SK-N-SH (cell line): ENCODE measurements at regions not wholly inside any gene's neighbourhood (a gene's known extent, or its start where the extent isn't known, plus 50 kb on each side); places are given as distances from the start of the nearest gene placed in this dataset.

ENCODE experiments used
- CTCF ChIA-PET: fragments of 300-600, 350-600 bp; formaldehyde crosslinking; extraction: SDS; loops from one replicate; lab custom pipeline; 2021; lab: Yijun Ruan, JAX
- POLR2A ChIA-PET: fragments of 350-600 bp; sonication (Branson Sonifier 250); formaldehyde crosslinking; extraction: SDS; loops from one replicate; lab custom pipeline; 2020; ENCODE audit warnings: antibody characterized with exemption, inconsistent platforms; lab: Yijun Ruan, JAX
- DNase-seq: peaks from one replicate; pipeline ENCODE4 v3.0.0; 2012
- H2AFZ ChIP-seq: fragments of 200-600 bp; sonication (generic); 2 replicates; pipeline ENCODE4 v1.8.1; 2016; ENCODE audit warnings: antibody characterized with exemption, mild to moderate bottlenecking, low read depth
- H3F3A ChIP-seq: fragments of 200-600 bp; sonication (generic); replicated peaks from 2 replicates; pipeline ENCODE3; 2016; ENCODE audit warnings: antibody characterized with exemption, mild to moderate bottlenecking; ENCODE audit not compliant: insufficient read depth
- H3K27ac ChIP-seq, 2 experiments: fragments of 200-500 bp in 1 of 2; fragments of 200-600 bp in 1 of 2; sonication (Bioruptor generic) in 1 of 2; sonication (generic), shearing (Covaris generic) in 1 of 2; 2 replicates each; pipeline versions ENCODE4 v1.5.1 to v1.6.1; 2014 to 2016; ENCODE audit warnings: low read depth in 2 of 2, inconsistent platforms in 1 of 2, low read length in 1 of 2, mild to moderate bottlenecking in 1 of 2, mixed read lengths in 1 of 2
- H3K27me3 ChIP-seq: fragments of 200-600 bp; sonication (generic), shearing (Covaris generic); 2 replicates; pipeline ENCODE4 v1.6.1; 2016; ENCODE audit warnings: mixed run types; ENCODE audit not compliant: insufficient read depth
- H3K36me3 ChIP-seq, 2 experiments: fragments of 200-500 bp in 1 of 2; fragments of 200-600 bp in 1 of 2; sonication (Bioruptor generic) in 1 of 2; sonication (generic) in 1 of 2; replicated peaks in 1 of 2; 2 replicates each; pipeline versions ENCODE3 to v1.5.1; 2014 to 2016; ENCODE audit warnings: low read length in 1 of 2, mild to moderate bottlenecking in 1 of 2; ENCODE audit not compliant: insufficient read depth in 2 of 2, control insufficient read depth in 1 of 2
- H3K4me1 ChIP-seq, 2 experiments: fragments of 200-500 bp in 1 of 2; fragments of 200-600 bp in 1 of 2; sonication (Bioruptor generic) in 1 of 2; sonication (generic), shearing (Covaris generic) in 1 of 2; 2 replicates each; pipeline versions ENCODE4 v1.5.1 to v1.6.1; 2014 to 2016; ENCODE audit warnings: low read depth in 1 of 2, low read length in 1 of 2, mixed run types in 1 of 2; ENCODE audit not compliant: insufficient read depth in 2 of 2, control insufficient read depth in 1 of 2
- H3K4me2 ChIP-seq: fragments of 200-600 bp; sonication (generic), shearing (Covaris generic); 2 replicates; pipeline ENCODE4 v1.6.1; 2017; ENCODE audit warnings: mixed run types
- H3K4me3 ChIP-seq, 2 experiments: fragments of 200-500 bp in 1 of 2; fragments of 200-600 bp in 1 of 2; sonication (Bioruptor generic) in 1 of 2; sonication (generic), shearing (Covaris generic) in 1 of 2; 2 replicates each; pipeline versions ENCODE4 v1.5.1 to v1.8.1; 2014 to 2016; ENCODE audit warnings: low read depth in 2 of 2, inconsistent platforms in 1 of 2, low read length in 1 of 2, mild to moderate bottlenecking in 1 of 2, mixed read lengths in 1 of 2, moderate library complexity in 1 of 2
- H3K79me2 ChIP-seq: fragments of 200-600 bp; sonication (generic); 2 replicates; pipeline ENCODE4 v1.8.1; 2017; ENCODE audit warnings: mild to moderate bottlenecking; ENCODE audit not compliant: insufficient read depth
- H3K9ac ChIP-seq: fragments of 200-600 bp; sonication (generic); 2 replicates; pipeline ENCODE4 v1.6.1; 2017; ENCODE audit warnings: mixed run types
- H3K9me2 ChIP-seq: fragments of 200-600 bp; sonication (generic); 2 replicates; pipeline ENCODE4 v1.6.1; 2017; ENCODE audit warnings: mixed run types
- H3K9me3 ChIP-seq: fragments of 200-600 bp; sonication (generic); 2 replicates; pipeline ENCODE4 v1.6.1; 2017; ENCODE audit warnings: mixed run types, mild to moderate bottlenecking, moderate library complexity
- H4K20me1 ChIP-seq: fragments of 200-600 bp; sonication (generic); 2 replicates; pipeline ENCODE4 v1.6.1; 2017; ENCODE audit warnings: mild to moderate bottlenecking, mixed run types; ENCODE audit not compliant: insufficient read depth
- EP300 ChIP-seq, 2 experiments: IDR thresholded peaks; 2 replicates each; pipeline versions ENCODE4 v1.4.0 to v1.6.1; 2012; ENCODE audit warnings: borderline replicate concordance in 1 of 2, low read depth in 1 of 2, low read length in 1 of 2
- EZH2phosphoT487 ChIP-seq: fragments of 200-600 bp; sonication (generic); IDR thresholded peaks from 2 replicates; pipeline ENCODE4 v1.6.1; 2017; ENCODE audit warnings: low read depth, mixed run types, mild to moderate bottlenecking, antibody characterized with exemption, moderate library complexity, borderline replicate concordance
- FOSL2 ChIP-seq: IDR thresholded peaks from 2 replicates; pipeline ENCODE4 v1.4.0; 2012; ENCODE audit warnings: low read depth, mild to moderate bottlenecking, moderate library complexity, borderline replicate concordance
- FOXJ3 ChIP-seq: sonication (generic); formaldehyde crosslinking; IDR thresholded peaks from 2 replicates; pipeline ENCODE4 v1.5.1; 2020; ENCODE audit warnings: mild to moderate bottlenecking, missing genetic modification reagents
- JUND ChIP-seq: IDR thresholded peaks from 2 replicates; pipeline ENCODE4 v1.4.0; 2012
- MEF2A ChIP-seq: IDR thresholded peaks from 2 replicates; pipeline ENCODE4 v1.4.0; 2012; ENCODE audit warnings: low read depth, borderline replicate concordance
- NFIC ChIP-seq: IDR thresholded peaks from 2 replicates; pipeline ENCODE4 v1.4.0; 2012; ENCODE audit warnings: borderline replicate concordance
- POLR2AphosphoS5 ChIP-seq: IDR thresholded peaks from 2 replicates; pipeline ENCODE4 v1.6.1; 2012; ENCODE audit warnings: low read depth, low read length
- SMC3 ChIP-seq: IDR thresholded peaks from 2 replicates; pipeline ENCODE4 v1.6.1; 2012; ENCODE audit warnings: low read depth, low read length, improper control_type of control experiment
- TAF1 ChIP-seq: IDR thresholded peaks from 2 replicates; pipeline ENCODE4 v1.6.1; 2012; ENCODE audit warnings: low read depth, mild to moderate bottlenecking, low read length, moderate library complexity, borderline replicate concordance
- TCF12 ChIP-seq: IDR thresholded peaks from 2 replicates; pipeline ENCODE4 v1.4.0; 2012
- YY1 ChIP-seq: IDR thresholded peaks from 2 replicates; pipeline ENCODE4 v1.4.0; 2012; ENCODE audit warnings: low read depth, mild to moderate bottlenecking
- WGBS: methylation state at CpG from one replicate; pipeline ENCODE4 v1.1.6; 2017; ENCODE audit warnings: low lambda C conversion rate; 5-methylcytosine and 5-hydroxymethylcytosine counted together
- TF ChIP-seq, protein P1 (sequence below): IDR thresholded peaks from 2 replicates; pipeline ENCODE4; 2012
- TF ChIP-seq, protein P2 (sequence below): fragments of 150-350 bp; IDR thresholded peaks from 2 replicates; pipeline ENCODE4 v1.6.1; 2016; ENCODE audit warnings: mild to moderate bottlenecking, low read depth, low read length
- TF ChIP-seq, protein P3 (sequence below): IDR thresholded peaks from 2 replicates; pipeline ENCODE4 v1.4.0; 2012; ENCODE audit warnings: low read depth, borderline replicate concordance
- TF ChIP-seq, protein P4 (sequence below): IDR thresholded peaks from 2 replicates; pipeline ENCODE4 v1.4.0; 2012; ENCODE audit warnings: low read depth
- TF ChIP-seq, protein P5 (sequence below): IDR thresholded peaks from 2 replicates; pipeline ENCODE4 v1.4.0; 2012; ENCODE audit warnings: low read depth, borderline replicate concordance

DNA sequence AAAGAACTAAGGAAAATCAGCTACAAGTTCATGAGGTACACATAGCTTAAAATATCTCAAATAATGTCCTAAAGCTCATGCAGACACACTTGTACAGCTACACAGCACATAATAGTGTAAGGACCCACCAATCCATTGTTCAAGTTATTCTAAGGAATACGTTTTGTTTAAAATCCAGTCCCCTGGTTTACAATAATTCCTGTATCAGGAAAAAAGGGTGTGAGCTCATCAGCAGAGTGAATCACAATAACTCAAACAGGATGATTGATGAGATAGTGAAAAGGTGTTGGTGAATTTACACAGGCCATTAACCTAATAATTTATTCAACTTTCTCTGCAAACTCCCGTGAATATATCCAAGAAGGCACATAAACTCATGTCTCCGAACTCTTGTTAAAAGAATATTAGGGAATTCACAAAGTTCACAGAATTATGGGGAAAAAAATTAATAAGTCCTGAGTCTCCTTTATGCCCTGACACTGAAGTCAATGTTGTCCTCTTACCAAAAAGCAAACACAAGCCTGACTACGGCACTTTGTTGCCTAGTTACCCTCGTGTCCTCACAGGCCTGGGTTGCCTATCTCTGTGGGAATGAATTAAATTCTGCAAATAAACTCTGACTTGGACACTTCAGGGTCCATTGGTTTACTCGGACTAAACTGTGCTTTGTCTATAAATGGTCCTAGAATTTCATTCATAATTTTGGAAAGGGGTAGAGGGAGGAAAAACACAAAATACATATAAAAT, 142.8 kb upstream of the PDE4D start:
- DNase-seq = no peak
- no peaks in the 10 kb centered on the region for H3F3A ChIP-seq
- POLR2A ChIA-PET = no interaction called here
- no peak for TF ChIP-seq MEF2A
- TF ChIP-seq, protein P1, sequence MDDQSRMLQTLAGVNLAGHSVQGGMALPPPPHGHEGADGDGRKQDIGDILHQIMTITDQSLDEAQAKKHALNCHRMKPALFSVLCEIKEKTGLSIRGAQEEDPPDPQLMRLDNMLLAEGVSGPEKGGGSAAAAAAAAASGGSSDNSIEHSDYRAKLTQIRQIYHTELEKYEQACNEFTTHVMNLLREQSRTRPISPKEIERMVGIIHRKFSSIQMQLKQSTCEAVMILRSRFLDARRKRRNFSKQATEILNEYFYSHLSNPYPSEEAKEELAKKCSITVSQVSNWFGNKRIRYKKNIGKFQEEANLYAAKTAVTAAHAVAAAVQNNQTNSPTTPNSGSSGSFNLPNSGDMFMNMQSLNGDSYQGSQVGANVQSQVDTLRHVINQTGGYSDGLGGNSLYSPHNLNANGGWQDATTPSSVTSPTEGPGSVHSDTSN = no peak
- no peak for TF ChIP-seq EP300 (IDR thresholded peaks at IDR 0.05; ENCODE audit: borderline replicate concordance in 1 of 2, low read depth in 1 of 2, low read length in 1 of 2)
- TF ChIP-seq POLR2AphosphoS5 = no peak
- TF ChIP-seq EZH2phosphoT487 = no peak
- no peak for TF ChIP-seq YY1
- TF ChIP-seq, protein P2, sequence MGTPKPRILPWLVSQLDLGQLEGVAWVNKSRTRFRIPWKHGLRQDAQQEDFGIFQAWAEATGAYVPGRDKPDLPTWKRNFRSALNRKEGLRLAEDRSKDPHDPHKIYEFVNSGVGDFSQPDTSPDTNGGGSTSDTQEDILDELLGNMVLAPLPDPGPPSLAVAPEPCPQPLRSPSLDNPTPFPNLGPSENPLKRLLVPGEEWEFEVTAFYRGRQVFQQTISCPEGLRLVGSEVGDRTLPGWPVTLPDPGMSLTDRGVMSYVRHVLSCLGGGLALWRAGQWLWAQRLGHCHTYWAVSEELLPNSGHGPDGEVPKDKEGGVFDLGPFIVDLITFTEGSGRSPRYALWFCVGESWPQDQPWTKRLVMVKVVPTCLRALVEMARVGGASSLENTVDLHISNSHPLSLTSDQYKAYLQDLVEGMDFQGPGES = no peak
- TF ChIP-seq, protein P3, sequence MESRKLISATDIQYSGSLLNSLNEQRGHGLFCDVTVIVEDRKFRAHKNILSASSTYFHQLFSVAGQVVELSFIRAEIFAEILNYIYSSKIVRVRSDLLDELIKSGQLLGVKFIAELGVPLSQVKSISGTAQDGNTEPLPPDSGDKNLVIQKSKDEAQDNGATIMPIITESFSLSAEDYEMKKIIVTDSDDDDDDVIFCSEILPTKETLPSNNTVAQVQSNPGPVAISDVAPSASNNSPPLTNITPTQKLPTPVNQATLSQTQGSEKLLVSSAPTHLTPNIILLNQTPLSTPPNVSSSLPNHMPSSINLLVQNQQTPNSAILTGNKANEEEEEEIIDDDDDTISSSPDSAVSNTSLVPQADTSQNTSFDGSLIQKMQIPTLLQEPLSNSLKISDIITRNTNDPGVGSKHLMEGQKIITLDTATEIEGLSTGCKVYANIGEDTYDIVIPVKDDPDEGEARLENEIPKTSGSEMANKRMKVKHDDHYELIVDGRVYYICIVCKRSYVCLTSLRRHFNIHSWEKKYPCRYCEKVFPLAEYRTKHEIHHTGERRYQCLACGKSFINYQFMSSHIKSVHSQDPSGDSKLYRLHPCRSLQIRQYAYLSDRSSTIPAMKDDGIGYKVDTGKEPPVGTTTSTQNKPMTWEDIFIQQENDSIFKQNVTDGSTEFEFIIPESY = no peak
- no peaks in the 10 kb centered on the region for H3K27me3 ChIP-seq
- no peaks in the 10 kb centered on the region for H3K36me3 ChIP-seq
- WGBS = 71% methylated on average over 6 of the region's 6 CpGs
- no peaks in the 10 kb centered on the region for H3K4me1 ChIP-seq
- no peaks in the 10 kb centered on the region for H4K20me1 ChIP-seq
- no peak overlapping the region for H2AFZ ChIP-seq
- H3K79me2 ChIP-seq = no peaks in the 10 kb centered on the region
- no peaks in the 10 kb centered on the region for H3K9me2 ChIP-seq
- H3K4me3 ChIP-seq = no peak overlapping the region
- no peaks in the 10 kb centered on the region; the same call in 1 of the 2 replicates for H3K9me3 ChIP-seq
- no peak overlapping the region for H3K4me2 ChIP-seq
- CTCF ChIA-PET = no interaction called here
- H3K27ac ChIP-seq = no peak overlapping the region
- H3K9ac ChIP-seq = no peak overlapping the region

DNA sequence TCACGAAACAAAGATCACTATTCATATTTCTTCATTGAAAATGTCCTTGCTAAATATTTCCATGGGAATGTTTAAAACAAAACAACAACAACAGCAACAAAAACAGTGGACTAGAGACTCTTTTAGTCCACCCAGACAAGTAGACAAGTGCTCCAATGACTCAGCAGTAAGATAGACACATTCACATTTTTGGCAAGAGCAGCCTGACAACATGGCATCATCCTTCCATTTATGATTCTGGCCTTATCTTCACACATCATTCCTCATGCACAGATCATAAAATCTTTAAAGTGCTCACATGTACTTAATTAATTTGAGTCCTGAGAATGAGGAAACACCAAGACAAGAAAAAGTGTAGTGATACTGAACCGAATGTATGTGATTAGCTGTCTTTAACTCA, 132.6 kb upstream of the PDE4D start:
- TF ChIP-seq NFIC = peak; percentile 72
- TF ChIP-seq, protein P4, sequence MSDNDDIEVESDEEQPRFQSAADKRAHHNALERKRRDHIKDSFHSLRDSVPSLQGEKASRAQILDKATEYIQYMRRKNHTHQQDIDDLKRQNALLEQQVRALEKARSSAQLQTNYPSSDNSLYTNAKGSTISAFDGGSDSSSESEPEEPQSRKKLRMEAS = 0 out of 2 replicates have a peak, but pooled peaks have one; percentile 40
- TF ChIP-seq SMC3 = no peak
- peak; percentile 53; the same call in 1 of the 2 replicates for TF ChIP-seq FOSL2
- TF ChIP-seq, protein P5, sequence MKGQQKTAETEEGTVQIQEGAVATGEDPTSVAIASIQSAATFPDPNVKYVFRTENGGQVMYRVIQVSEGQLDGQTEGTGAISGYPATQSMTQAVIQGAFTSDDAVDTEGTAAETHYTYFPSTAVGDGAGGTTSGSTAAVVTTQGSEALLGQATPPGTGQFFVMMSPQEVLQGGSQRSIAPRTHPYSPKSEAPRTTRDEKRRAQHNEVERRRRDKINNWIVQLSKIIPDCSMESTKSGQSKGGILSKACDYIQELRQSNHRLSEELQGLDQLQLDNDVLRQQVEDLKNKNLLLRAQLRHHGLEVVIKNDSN = no peak
- TF ChIP-seq, protein P1 = peak; percentile 78
- peak; percentile 60 for TF ChIP-seq JUND
- TF ChIP-seq EP300 (IDR thresholded peaks at IDR 0.05; ENCODE audit: borderline replicate concordance in 1 of 2, low read depth in 1 of 2, low read length in 1 of 2) = peak in 1 of 2 experiments; percentile 58; a peak in 1 of 4 replicates
- TF ChIP-seq TCF12 = peak; percentile 69
- no peak for TF ChIP-seq FOXJ3 (CRISPR knock-in tag)
- no peak for TF ChIP-seq TAF1
- TF ChIP-seq YY1 = no peak
- no peak for TF ChIP-seq EZH2phosphoT487
- Histone ChIP-seq H3K9me2 (no peaks in the 10 kb centered on the region), H3K9ac (no peak overlapping the region), H3F3A (peaks cover 13% of the 10 kb centered on the region), H3K79me2 (no peaks in the 10 kb centered on the region), H3K36me3 (no peaks in the 10 kb centered on the region), H3K4me1 (peaks cover 0 to 13% of the 10 kb centered on the region in 2 experiments; a peak in 1 of 4 replicates), H2AFZ (0 out of 2 replicates have a peak overlapping the region, but pooled peaks have one; percentile 9), H3K4me3 (no peak overlapping the region), H4K20me1 (no peaks in the 10 kb centered on the region), H3K27me3 (no peaks in the 10 kb centered on the region), H3K4me2 (no peak overlapping the region), H3K27ac (peak overlapping the region; percentile 22 to 44; a peak in 3 of 4 replicates), H3K9me3 (no peaks in the 10 kb centered on the region)
- ChIA-PET POLR2A (no interaction called here), CTCF (interaction anchor here (1.1 kb wide), 1 partner anchor 28 kb away, joined by 3 read pairs; no protein-coding TSS in a partner anchor)
- no peak for DNase-seq
- 72% methylated on average over 2 of the region's 2 CpGs for WGBS
